GM10266 (cell line): ENCODE measurements at regions not wholly inside any gene's neighbourhood (a gene's known extent, or its start where the extent isn't known, plus 50 kb on each side); places are given as distances from the start of the nearest gene placed in this dataset.

Experiments used
- DNase-seq: peaks from one replicate; pipeline ENCODE4 v3.0.0; 2012; ENCODE audit errors: extremely low spot score
- CTCF ChIP-seq: IDR thresholded peaks from 2 replicates; pipeline ENCODE4 v1.5.1; 2012; ENCODE audit warnings: mild to moderate bottlenecking, low read depth; ENCODE audit not compliant: control insufficient read depth, insufficient read depth; ENCODE audit errors: missing control alignments

- TF ChIP-seq CTCF: no peak
These were observed 276.1 kb upstream of the LRRC3B start for GRCh38 chr3:26346497-26346896.

GRCh38 chr3:26347150-26347549, 275.4 kb upstream of the LRRC3B start:
- TF ChIP-seq CTCF: no peak
- DNase-seq: no peak

More at GRCh38 chr3:26346497-26346896, 276.1 kb upstream of the LRRC3B start:
- no peak for DNase-seq

GRCh38 chr3:26350853-26351252, 271.7 kb upstream of the LRRC3B start:
- no peak for TF ChIP-seq CTCF
- no peak for DNase-seq

GRCh38 chr3:26353097-26353496, 269.5 kb upstream of the LRRC3B start:
- no peak for DNase-seq
- no peak for TF ChIP-seq CTCF

- DNase-seq: no peak
- TF ChIP-seq CTCF: no peak
These were observed 264.2 kb upstream of the LRRC3B start for GRCh38 chr3:26358405-26358804.

- no peak for DNase-seq
- TF ChIP-seq CTCF: no peak
These were observed 256.9 kb upstream of the LRRC3B start for GRCh38 chr3:26365706-26366105.

GRCh38 chr3:26368312-26368711, 254.3 kb upstream of the LRRC3B start:
- TF ChIP-seq CTCF: no peak
- DNase-seq: no peak
